PFSK-1 (cell line): ENCODE measurements at regions not wholly inside any gene's neighbourhood (a gene's known extent, or its start where the extent isn't known, plus 50 kb on each side); places are given as distances from the start of the nearest gene placed in this dataset.

Experiments used
- FOXP2 ChIP-seq: optimal IDR thresholded peaks from 2 replicates; pipeline ENCODE3; 2011; ENCODE audit warnings: borderline replicate concordance, control low read depth, inconsistent platforms; ENCODE audit not compliant: insufficient read depth; ENCODE audit errors: extremely low read length, extremely low read depth
- POLR2AphosphoS5 ChIP-seq: IDR thresholded peaks from 2 replicates; pipeline ENCODE4 v1.6.1; 2012; ENCODE audit warnings: low read depth, mild to moderate bottlenecking, control low read depth, low read length, moderate library complexity
- SIN3A ChIP-seq: IDR thresholded peaks from 2 replicates; pipeline ENCODE4 v1.6.1; 2012; ENCODE audit warnings: mild to moderate bottlenecking, low read length, moderate library complexity, borderline replicate concordance; ENCODE audit not compliant: insufficient read depth
- TAF1 ChIP-seq: IDR thresholded peaks from 2 replicates; pipeline ENCODE4 v1.6.1; 2012; ENCODE audit warnings: low read length, control low read depth, borderline replicate concordance; ENCODE audit not compliant: insufficient read depth
- TF ChIP-seq, protein P1 (sequence below), 2 experiments: IDR thresholded peaks; 2 replicates each; pipeline versions ENCODE4 v1.6.1 to v1.8.0; 2011 to 2012; ENCODE audit warnings: low read depth in 2 of 2, low read length in 2 of 2, control low read depth in 1 of 2, inconsistent platforms in 1 of 2, mild to moderate bottlenecking in 1 of 2, moderate library complexity in 1 of 2; ENCODE audit not compliant: insufficient read depth in 1 of 2

DNA sequence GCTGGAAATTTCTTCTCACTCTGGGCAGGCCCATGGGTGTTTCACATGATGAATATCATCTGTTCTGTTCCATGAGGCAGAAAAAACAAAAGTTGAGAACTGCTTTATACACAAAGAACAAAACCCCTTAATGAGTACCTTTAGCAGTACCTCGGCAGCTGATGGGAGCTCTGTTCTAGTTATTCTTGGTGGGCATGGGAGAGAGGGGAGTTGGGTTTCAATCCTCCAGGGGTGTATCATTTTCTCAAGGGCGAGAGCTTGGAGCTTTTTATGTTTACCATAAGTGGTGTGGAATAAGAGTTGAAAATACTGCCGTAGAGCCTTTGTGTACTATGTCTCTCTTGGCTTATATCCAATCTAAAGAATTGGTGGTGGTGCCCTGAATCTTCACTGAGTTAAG lies 103.3 kb upstream of the ZNF608 start:
- TF ChIP-seq, protein P1, sequence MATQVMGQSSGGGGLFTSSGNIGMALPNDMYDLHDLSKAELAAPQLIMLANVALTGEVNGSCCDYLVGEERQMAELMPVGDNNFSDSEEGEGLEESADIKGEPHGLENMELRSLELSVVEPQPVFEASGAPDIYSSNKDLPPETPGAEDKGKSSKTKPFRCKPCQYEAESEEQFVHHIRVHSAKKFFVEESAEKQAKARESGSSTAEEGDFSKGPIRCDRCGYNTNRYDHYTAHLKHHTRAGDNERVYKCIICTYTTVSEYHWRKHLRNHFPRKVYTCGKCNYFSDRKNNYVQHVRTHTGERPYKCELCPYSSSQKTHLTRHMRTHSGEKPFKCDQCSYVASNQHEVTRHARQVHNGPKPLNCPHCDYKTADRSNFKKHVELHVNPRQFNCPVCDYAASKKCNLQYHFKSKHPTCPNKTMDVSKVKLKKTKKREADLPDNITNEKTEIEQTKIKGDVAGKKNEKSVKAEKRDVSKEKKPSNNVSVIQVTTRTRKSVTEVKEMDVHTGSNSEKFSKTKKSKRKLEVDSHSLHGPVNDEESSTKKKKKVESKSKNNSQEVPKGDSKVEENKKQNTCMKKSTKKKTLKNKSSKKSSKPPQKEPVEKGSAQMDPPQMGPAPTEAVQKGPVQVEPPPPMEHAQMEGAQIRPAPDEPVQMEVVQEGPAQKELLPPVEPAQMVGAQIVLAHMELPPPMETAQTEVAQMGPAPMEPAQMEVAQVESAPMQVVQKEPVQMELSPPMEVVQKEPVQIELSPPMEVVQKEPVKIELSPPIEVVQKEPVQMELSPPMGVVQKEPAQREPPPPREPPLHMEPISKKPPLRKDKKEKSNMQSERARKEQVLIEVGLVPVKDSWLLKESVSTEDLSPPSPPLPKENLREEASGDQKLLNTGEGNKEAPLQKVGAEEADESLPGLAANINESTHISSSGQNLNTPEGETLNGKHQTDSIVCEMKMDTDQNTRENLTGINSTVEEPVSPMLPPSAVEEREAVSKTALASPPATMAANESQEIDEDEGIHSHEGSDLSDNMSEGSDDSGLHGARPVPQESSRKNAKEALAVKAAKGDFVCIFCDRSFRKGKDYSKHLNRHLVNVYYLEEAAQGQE (IDR thresholded peaks at IDR 0.05; ENCODE audit: insufficient read depth in 1 of 2, low read depth in 2 of 2, low read length in 2 of 2), result no peak
- no peak for TF ChIP-seq SIN3A
- no peak for TF ChIP-seq POLR2AphosphoS5
- no peak for TF ChIP-seq FOXP2
- TF ChIP-seq TAF1, result no peak

GRCh38 chr5:124856726-124857125 lies 110.3 kb upstream of the ZNF608 start:
- TF ChIP-seq SIN3A (no peak), TAF1 (no peak), POLR2AphosphoS5 (no peak), FOXP2 (no peak)
- TF ChIP-seq, protein P1 (IDR thresholded peaks at IDR 0.05; ENCODE audit: insufficient read depth in 1 of 2, low read depth in 2 of 2, low read length in 2 of 2), result no peak

DNA sequence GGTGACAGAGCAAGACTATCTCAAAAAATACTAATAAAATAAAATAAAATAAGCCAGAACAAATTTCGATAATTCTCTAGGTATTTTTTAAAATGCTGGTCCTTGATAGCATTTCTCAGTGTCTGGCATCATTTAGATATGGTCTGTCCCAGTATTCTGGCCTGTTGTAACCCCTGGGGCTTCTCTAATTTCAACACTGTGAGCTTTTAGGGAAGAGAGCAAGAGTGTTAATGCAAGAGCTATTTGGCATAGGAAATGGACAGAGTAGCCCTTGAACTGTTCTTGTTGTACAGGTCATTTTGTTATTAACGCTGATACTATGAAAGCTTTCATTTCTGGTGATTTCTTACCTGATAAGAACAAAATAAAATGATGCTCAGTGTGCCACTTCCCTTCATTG lies 112.2 kb upstream of the ZNF608 start:
- TF ChIP-seq TAF1, result no peak

DNA sequence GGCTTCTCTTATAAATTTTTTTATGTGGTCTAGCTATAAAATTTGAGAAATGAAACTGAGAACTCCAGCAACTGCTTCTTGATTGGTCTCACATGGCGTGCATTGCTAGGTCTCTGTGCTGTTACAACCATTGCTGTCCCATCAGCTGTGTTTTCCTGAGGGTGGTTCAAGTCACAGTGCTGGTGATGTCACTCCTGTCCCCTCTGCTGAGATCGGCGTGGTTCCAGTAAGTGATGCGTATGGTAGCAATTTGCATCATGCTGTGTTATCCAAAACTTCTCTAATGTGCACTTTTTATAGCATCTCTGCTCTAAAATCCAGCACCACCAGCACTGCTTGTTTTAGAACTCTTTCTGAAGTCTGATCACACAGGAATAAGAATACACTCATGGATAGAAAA lies 112.6 kb upstream of the ZNF608 start:
- TF ChIP-seq POLR2AphosphoS5, result no peak
- no peak for TF ChIP-seq SIN3A
- no peak for TF ChIP-seq TAF1
- TF ChIP-seq, protein P1 (IDR thresholded peaks at IDR 0.05; ENCODE audit: insufficient read depth in 1 of 2, low read depth in 2 of 2, low read length in 2 of 2), result no peak
- no peak for TF ChIP-seq FOXP2

- TF ChIP-seq, protein P1 (IDR thresholded peaks at IDR 0.05; ENCODE audit: insufficient read depth in 1 of 2, low read depth in 2 of 2, low read length in 2 of 2), result no peak
- TF ChIP-seq POLR2AphosphoS5 (no peak), SIN3A (no peak), TAF1 (no peak), FOXP2 (no peak)
These were observed 113.3 kb upstream of the ZNF608 start for GRCh38 chr5:124859556-124860290.
